HG02870 (cell line): ENCODE measurements at regions not wholly inside any gene's neighbourhood (a gene's known extent, or its start where the extent isn't known, plus 50 kb on each side); places are given as distances from the start of the nearest gene placed in this dataset.
"Not testable (repeated sequence)": the region's sequence is repeated elsewhere in the genome, so short reads cannot be mapped to it uniquely, and the experiment has no call there.

Source experiments
- ATAC-seq: cut with Tn5 transposase; IDR thresholded peaks from one replicate; pipeline ENCODE4 v1.9.1; 2021; ENCODE audit warnings: mild to moderate bottlenecking, moderate library complexity; ENCODE audit not compliant: unreplicated experiment

GRCh38 chr6:93849857-93850256 is 430.5 kb upstream of the EPHA7 start:
- ATAC-seq = no peak

DNA sequence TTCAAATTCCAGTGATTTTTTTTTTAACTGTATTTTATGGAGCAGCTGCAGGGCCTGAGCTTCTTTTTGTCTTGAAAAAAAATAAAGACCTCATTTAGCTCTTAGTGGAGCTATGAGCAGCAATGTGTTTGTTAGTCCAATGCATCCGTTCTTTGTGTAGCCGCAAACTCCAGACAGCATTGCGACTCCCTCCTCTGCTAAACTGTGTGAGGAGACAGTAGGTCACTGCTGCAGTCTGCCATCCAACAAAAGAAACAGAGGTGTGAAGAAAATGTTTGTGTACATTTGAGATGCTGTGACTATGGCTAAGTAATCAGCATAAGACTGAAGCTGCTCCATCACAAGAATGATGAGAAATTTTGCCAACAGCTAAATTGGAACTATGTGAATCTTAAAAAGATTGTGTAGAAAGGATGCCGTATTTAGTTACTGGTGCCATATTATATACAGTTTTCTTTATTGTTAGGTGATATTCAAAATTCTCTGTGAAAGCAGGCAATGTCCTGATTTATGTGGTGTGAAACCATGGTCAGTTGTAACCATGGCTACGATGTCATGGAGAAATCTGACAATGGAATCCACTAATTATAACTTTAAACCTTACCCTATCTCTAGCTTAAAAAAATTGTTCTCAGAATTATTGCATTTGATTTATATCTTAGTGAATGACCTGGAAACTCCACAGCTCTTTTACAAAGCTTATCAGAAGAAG is 428.8 kb upstream of the EPHA7 start:
- ATAC-seq = no peak

DNA sequence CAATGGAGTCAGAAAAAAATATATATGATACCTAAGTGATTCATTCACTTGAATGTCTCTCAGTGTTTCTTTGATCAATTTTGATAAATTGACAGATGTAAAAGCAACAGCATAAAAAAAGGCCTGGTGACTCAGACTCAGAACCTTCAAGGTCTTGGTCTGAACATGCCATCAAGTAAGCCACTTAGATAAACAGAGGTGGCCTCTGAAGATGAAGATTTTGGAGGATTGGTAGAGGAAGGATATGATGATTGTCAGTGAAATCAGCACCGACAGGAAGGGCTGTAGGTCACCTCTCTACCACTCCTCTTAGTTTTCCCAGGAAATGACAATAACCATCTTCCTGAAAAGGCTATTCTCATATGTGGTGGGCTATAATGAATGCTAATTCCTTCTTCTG is 422.8 kb upstream of the EPHA7 start:
- no peak for ATAC-seq

GRCh38 chr6:93835451-93836145 is 416.2 kb upstream of the EPHA7 start:
- not testable (repeated sequence) for ATAC-seq

- not testable (repeated sequence) for ATAC-seq
Observed at GRCh38 chr6:93835026-93835425, 415.7 kb upstream of the EPHA7 start.

GRCh38 chr6:93833326-93833725 is 414.0 kb upstream of the EPHA7 start:
- not testable (repeated sequence) for ATAC-seq

DNA sequence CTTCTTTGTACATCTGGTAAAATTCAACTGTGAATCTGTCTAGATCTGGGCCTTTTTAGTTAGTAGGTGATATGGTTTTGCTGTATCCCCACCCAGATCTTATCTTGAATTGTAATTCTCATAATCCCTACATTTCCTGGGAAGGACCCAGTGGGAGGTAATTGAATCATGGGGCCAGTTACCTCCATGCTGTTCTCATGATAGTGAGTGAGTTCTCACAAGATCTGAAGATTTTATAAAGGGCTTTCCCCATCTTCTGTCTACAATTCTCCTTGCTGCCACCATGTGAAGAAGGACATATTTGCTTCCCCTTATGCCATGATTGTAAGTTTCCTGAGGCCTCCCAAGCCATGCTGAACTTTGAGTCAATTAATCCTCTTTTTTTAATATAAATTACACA is 410.4 kb upstream of the EPHA7 start:
- not testable (repeated sequence) for ATAC-seq

DNA sequence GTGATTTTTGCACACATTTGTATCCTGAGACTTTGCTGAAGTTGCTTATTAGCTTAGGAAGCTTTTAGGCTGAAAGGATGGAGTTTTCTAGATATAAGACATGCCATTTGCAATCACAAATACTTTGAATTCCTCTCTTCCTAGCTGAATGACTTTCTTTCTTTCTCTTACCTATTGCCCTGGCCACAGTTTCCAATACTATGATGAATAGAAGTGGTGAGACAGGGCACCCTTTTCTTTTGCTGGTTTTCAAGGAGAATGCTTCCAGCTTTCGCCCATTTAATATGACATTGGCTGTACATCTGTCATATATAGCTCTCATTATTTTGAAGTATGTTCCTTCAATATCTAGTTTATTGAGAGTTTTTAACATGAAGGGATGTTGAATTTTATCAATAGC is 409.6 kb upstream of the EPHA7 start:
- no peak for ATAC-seq

DNA sequence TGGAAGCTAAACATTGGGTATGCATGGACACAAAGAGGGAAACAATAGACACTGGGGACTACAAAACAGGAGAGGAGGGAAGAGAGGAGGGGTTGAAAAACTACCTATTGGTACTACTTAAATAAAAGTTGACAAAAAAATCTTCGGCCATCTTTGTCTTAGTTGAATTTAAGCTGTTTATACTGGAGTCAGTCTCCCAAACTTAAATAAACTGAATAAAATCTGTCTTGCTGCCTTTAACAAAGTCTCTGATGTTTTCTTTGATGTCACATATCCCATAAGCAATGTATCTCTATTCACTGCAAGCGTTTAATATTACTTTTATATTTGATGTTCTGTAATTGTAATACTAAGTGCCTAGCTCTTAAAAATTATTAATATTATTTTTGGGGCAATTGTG is 409.2 kb upstream of the EPHA7 start:
- ATAC-seq = no peak

DNA sequence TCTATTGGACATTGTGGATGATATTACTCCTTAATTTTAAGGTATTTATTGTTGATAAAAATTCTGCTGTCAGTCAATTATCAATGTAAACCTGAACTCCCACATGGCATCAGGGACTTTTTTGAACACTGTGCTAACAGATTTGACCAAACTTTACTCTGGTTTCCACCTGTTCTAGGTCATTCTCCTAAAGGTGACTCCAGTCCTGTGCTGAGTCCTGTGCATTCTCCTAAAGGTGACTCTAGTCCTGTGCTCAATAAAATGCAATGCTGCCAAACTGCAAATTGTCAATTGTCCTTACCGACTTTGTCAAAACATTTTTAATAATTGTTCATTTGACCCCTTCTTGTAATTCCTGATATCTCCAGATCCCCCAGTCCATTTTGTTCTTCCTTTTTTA is 408.4 kb upstream of the EPHA7 start:
- no peak for ATAC-seq

GRCh38 chr6:93825950-93826349 is 406.6 kb upstream of the EPHA7 start:
- ATAC-seq = no peak

GRCh38 chr6:93823489-93823888 is 404.1 kb upstream of the EPHA7 start:
- no peak for ATAC-seq

DNA sequence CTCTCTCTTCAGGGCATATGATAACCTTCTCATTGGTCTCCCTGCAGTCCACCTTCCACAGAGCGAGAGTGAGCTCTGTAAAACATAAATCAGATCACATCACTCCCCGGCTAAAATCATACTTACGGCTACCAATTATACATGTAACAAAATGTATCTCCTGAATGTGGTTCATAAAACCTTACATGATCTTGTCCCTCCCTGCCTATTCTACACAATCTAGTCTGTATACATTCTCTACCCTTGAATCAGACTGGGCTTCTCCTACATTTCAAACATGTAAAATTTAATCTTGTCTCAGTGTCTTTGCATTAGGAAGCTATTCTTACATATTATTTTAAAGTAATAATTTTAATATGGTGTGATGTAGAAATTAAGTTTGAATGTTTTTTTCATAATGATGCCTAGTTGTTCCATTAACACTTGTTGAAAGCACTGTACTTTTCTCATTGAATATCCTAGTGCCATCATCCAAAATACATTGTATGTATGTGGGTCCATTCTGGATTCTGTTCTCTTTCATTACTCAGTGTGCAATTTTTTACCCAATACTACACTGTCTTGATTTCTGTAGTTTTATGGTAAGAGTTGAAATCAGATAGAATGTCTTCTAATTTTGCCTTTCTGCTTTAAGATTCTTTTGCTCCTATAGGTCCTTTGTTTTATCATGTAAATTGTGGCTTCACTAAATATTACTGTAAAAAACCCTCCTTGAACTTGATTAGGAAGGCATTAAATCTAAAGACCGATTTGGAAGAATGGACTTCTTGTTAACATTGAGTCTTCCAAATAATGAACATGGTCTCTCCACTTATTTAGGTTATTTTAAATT is 403.3 kb upstream of the EPHA7 start:
- ATAC-seq = no peak

DNA sequence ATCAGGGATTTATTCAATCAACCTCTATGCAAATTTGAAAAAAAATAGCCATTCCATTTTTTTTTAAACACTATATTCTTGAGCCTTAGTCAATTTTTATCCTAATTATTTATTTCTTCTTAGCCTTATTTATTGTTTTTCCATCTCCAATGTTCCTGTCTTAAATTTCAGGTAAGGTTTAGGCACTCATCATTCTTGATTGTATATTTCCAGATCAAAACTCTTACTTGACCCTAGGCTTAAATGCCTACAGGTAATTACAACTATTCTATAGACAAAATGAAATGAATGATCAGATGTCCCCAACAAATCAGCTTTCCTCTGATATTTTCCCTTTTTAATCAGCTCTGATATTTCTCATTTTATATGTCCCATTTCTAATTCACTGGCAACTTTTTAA is 402.6 kb upstream of the EPHA7 start:
- ATAC-seq = no peak

GRCh38 chr6:93820465-93821082 is 401.2 kb upstream of the EPHA7 start:
- ATAC-seq = no peak

- no peak for ATAC-seq
Observed at GRCh38 chr6:93819189-93819588, 399.8 kb upstream of the EPHA7 start.

DNA sequence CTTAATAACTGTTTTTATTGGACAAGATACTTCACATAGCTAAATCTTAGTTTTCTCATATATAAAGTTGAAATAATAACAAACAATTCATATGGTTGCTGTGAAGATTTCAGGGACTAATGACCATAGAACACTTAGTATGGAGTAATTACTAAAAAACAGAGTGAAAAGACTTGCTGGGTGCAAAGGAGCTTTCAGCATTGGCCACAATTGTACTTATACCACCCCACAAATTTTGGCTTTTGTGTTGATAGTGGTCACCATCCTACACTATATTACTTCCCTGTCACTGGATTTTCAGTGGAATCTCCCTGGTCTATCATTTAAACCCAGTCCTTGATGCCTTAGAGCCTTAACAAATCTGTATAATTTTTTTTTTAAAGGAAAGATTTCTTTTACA is 398.6 kb upstream of the EPHA7 start:
- no peak for ATAC-seq

DNA sequence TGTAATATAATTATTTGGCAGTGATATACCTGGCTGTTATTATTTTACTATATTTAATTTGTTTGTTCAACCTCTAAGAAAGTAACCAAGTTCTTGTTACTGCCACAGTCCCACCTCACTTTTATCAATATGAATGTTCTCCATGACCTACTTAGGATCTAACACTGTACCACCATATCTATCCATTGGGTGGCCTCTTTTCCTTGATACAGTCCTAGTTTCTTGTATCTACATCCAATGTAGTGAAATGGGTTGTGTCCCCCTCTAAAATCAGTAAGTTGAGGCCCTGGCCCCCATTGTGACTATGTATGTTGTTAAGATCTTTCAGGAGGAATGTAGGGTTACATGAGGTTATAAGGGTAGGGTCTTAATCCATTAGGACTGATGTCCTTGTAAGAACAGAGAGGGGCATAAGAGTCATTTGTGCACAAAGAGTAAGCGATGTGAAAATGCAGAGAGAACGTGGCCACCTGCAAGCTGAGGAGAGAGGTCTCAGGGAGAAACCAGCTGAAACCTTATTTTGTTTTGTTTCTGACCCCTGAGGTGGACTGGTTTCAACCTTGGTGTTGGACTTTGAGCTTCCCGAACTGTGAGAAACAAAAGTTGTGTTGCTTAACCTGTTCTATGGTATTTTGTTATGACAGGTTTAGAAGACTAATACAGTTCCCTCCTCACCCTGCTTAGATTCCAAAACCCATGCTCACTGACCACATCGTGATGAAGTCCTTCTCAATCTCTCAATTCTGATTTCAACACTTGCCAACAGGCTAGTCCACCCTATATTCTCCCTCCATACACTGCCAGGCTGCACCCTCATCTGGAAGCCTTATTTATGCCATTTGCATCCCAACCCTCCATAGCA is 387.3 kb upstream of the EPHA7 start:
- no peak for ATAC-seq

DNA sequence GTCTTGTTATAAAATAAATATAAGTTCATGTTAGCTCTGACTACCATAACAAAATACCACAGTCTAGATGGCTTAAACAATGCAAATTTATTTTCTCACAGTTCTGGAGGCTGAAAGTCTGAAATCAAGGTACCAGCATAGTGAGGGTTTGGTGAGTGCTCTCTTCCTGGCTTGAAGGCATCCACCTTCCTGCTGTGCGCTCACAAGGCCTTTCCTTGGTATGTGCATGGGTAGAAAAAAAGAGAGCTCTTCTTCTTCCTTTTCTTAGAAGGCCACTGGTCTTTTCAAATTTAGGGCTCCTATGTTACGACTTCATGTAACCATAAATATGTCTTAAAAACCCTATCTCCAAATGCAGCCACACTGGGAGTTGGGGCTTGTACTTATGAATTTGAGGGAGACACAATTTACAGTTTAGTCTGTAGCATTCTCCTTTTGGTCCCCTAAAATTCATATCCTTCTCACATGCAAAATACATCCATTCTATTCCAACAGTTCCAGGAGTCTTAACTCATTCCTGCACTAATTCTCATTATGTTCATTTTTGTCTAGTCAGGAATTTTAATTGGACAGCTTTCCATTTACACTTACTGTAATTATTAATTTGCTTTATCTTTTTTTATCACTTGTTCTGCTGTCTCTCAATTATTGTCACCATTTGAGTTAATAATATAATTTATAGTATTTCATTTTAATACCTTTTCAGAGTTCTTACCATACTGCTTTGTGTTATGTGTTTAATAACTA is 381.9 kb upstream of the EPHA7 start:
- ATAC-seq = no peak

DNA sequence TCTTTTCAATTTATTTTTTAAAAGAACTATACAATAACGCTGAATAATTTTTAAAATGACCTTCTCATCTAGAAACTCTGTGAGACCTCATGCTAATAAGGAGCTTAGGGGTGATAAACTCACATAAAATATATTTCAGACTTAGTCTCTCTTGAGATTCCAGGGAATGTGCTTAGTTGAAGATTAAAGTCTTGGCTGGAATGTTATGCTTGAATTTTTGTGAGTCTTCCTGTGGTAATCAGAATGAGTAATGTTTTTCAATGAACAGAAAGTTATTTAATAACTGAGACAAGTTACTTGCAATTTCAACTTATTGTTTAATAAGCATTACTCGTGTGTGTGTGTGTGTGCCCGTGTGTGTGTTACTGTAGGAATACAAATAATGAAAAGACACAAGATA is 379.9 kb upstream of the EPHA7 start:
- ATAC-seq = no peak
